Stimulated activated CD4-positive, alpha-beta T cell treated with anti-CD3 and anti-CD28 coated beads, Interleukin-2, amount 100 ng/mL, for 4 hours (primary cell): ENCODE measurements at regions not wholly inside any gene's neighbourhood (a gene's known extent, or its start where the extent isn't known, plus 50 kb on each side); places are given as distances from the start of the nearest gene placed in this dataset.
"Not testable (repeated sequence)": the region's sequence is repeated elsewhere in the genome, so short reads cannot be mapped to it uniquely, and the experiment has no call there.

ENCODE experiments used
- DNase-seq: peaks from one replicate; pipeline ENCODE4 v3.0.0-alpha.2; 2020; ENCODE audit warnings: low read depth

- no peak for DNase-seq
Measured at GRCh38 chr3:124361566-124361965, 368.7 kb upstream of the UMPS start.

- no peak for DNase-seq
Measured at GRCh38 chr3:124362455-124362854, 367.8 kb upstream of the UMPS start.

GRCh38 chr3:124363476-124363875, 366.8 kb upstream of the UMPS start:
- no peak for DNase-seq

- no peak for DNase-seq
Measured at GRCh38 chr3:124364317-124365020, 365.8 kb upstream of the UMPS start.

- DNase-seq = not testable (repeated sequence)
Measured at GRCh38 chr3:124366655-124367054, 363.6 kb upstream of the UMPS start.

- no peak for DNase-seq
Measured at GRCh38 chr3:124372775-124373174, 357.5 kb upstream of the UMPS start.

- no peak for DNase-seq
Measured at GRCh38 chr3:124373524-124373923, 356.7 kb upstream of the UMPS start.

GRCh38 chr3:124374583-124374982, 355.7 kb upstream of the UMPS start:
- no peak for DNase-seq

- DNase-seq = no peak
Measured at GRCh38 chr3:124381575-124382333, 348.5 kb upstream of the UMPS start.

GRCh38 chr3:124383051-124383450, 347.2 kb upstream of the UMPS start:
- no peak for DNase-seq

- no peak for DNase-seq
Measured at GRCh38 chr3:124383846-124384466, 346.3 kb upstream of the UMPS start.

GRCh38 chr3:124384527-124384926, 345.7 kb upstream of the UMPS start:
- DNase-seq = no peak

- DNase-seq = no peak
Measured at GRCh38 chr3:124385996-124386395, 344.3 kb upstream of the UMPS start.

GRCh38 chr3:124386996-124387595, 343.2 kb upstream of the UMPS start:
- no peak for DNase-seq

GRCh38 chr3:124391774-124392173, 338.5 kb upstream of the UMPS start:
- DNase-seq = no peak

- DNase-seq = no peak
Measured at GRCh38 chr3:124393340-124393739, 336.9 kb upstream of the UMPS start.

- DNase-seq = no peak
Measured at GRCh38 chr3:124395162-124395561, 335.1 kb upstream of the UMPS start.

- DNase-seq = no peak
Measured at GRCh38 chr3:124395584-124396338, 334.5 kb upstream of the UMPS start.

GRCh38 chr3:124396339-124396950, 333.8 kb upstream of the UMPS start:
- no peak for DNase-seq

GRCh38 chr3:124397088-124397487, 333.2 kb upstream of the UMPS start:
- DNase-seq = no peak

GRCh38 chr3:124398594-124398993, 331.7 kb upstream of the UMPS start:
- no peak for DNase-seq

- no peak for DNase-seq
Measured at GRCh38 chr3:124401843-124402242, 328.4 kb upstream of the UMPS start.
